WTC11 (cell line): ENCODE measurements at regions not wholly inside any gene's neighbourhood (a gene's known extent, or its start where the extent isn't known, plus 50 kb on each side); places are given as distances from the start of the nearest gene placed in this dataset.
"Not testable (repeated sequence)": the region's sequence is repeated elsewhere in the genome, so short reads cannot be mapped to it uniquely, and the experiment has no call there.

Source experiments
- ATAC-seq: fragments of 200-7000 bp; cut with Tn5 transposase; 2 replicates; pipeline ENCODE4 v1.10.0; 2021; ENCODE audit warnings: mild to moderate bottlenecking, moderate library complexity
- CTCF ChIA-PET: fragments of 300-600 bp; sonication (Branson Sonifier 250); formaldehyde crosslinking; loops from one replicate; lab custom pipeline; 2021; ENCODE audit warnings: antibody characterized with exemption; lab: Charles Lee
- POLR2A ChIA-PET: fragments of 350-600 bp; sonication (Branson Sonifier 250); formaldehyde crosslinking; loops from one replicate; lab custom pipeline; 2021; ENCODE audit warnings: antibody characterized with exemption; lab: Charles Lee
- DNase-seq: peaks from one replicate; pipeline ENCODE4 v3.0.0; 2021; ENCODE audit warnings: low spot score
- H3K27ac Mint-ChIP-seq: 2 replicates; pipeline ENCODE4 v1.8.0; 2021; ENCODE audit warnings: mixed read lengths
- H3K27me3 Mint-ChIP-seq: 2 replicates; pipeline ENCODE4 v1.8.0; 2021; ENCODE audit warnings: low read depth, mild to moderate bottlenecking, moderate library complexity, mixed read lengths
- H3K36me3 Mint-ChIP-seq: 2 replicates; pipeline ENCODE4 v1.8.0; 2021; ENCODE audit warnings: mixed read lengths
- H3K4me1 Mint-ChIP-seq: 2 replicates; pipeline ENCODE4 v1.8.0; 2022; ENCODE audit warnings: mixed read lengths
- H3K4me3 Mint-ChIP-seq: 2 replicates; pipeline ENCODE4 v1.8.0; 2021; ENCODE audit warnings: mild to moderate bottlenecking, moderate library complexity, mixed read lengths
- H3K9me3 Mint-ChIP-seq: 2 replicates; pipeline ENCODE4 v1.8.0; 2021; ENCODE audit warnings: mixed read lengths
- ATF3 ChIP-seq: sonication (generic); formaldehyde crosslinking; conservative IDR thresholded peaks from 2 replicates; pipeline ENCODE4 v1.8.1; 2022; ENCODE audit warnings: mild to moderate bottlenecking, missing genetic modification reagents
- EMX1 ChIP-seq: fragments of 250-450 bp; sonication (Bioruptor Pico); IDR thresholded peaks from 2 replicates; pipeline ENCODE4 v1.8.0; 2021; ENCODE audit warnings: mild to moderate bottlenecking
- KAT7 ChIP-seq: sonication (generic); formaldehyde crosslinking; IDR thresholded peaks from 2 replicates; pipeline ENCODE4 v1.8.1; 2023; ENCODE audit warnings: missing genetic modification reagents, mild to moderate bottlenecking, borderline replicate concordance
- MXD4 ChIP-seq: fragments of 250-450 bp; sonication (Bioruptor Pico); IDR thresholded peaks from 2 replicates; pipeline ENCODE4 v1.8.0; 2021; ENCODE audit warnings: mild to moderate bottlenecking, moderate library complexity, borderline replicate concordance
- MYBL2 ChIP-seq: sonication (generic); formaldehyde crosslinking; IDR thresholded peaks from 2 replicates; pipeline ENCODE4 v1.8.1; 2023; ENCODE audit warnings: mild to moderate bottlenecking, moderate library complexity, missing genetic modification reagents
- NR2C2 ChIP-seq: sonication (generic); formaldehyde crosslinking; IDR thresholded peaks from 2 replicates; pipeline ENCODE4 v1.8.0; 2022; ENCODE audit warnings: mild to moderate bottlenecking, missing genetic modification reagents
- SMAD3 ChIP-seq: sonication (generic); formaldehyde crosslinking; IDR thresholded peaks from 2 replicates; pipeline ENCODE4 v1.8.0; 2022; ENCODE audit warnings: missing genetic modification reagents, mild to moderate bottlenecking, borderline replicate concordance
- TCF7 ChIP-seq: sonication (generic); formaldehyde crosslinking; IDR thresholded peaks from 2 replicates; pipeline ENCODE4 v1.8.0; 2022; ENCODE audit warnings: mild to moderate bottlenecking, low read depth, missing genetic modification reagents, moderate library complexity
- TEAD4 ChIP-seq: sonication (generic); formaldehyde crosslinking; IDR thresholded peaks from 2 replicates; pipeline ENCODE4 v1.8.0; 2022; ENCODE audit warnings: mild to moderate bottlenecking, missing genetic modification reagents
- ZNF219 ChIP-seq: sonication (generic); formaldehyde crosslinking; IDR thresholded peaks from 2 replicates; pipeline ENCODE4 v1.8.0; 2023; ENCODE audit warnings: missing genetic modification reagents, mild to moderate bottlenecking, borderline replicate concordance
- ZNF232 ChIP-seq: sonication (generic); formaldehyde crosslinking; IDR thresholded peaks from 2 replicates; pipeline ENCODE4 v1.8.0; 2022; ENCODE audit warnings: mild to moderate bottlenecking, missing genetic modification reagents
- TF ChIP-seq, protein P1 (sequence below): sonication (generic); formaldehyde crosslinking; IDR thresholded peaks from 2 replicates; pipeline ENCODE4 v1.8.0; 2023; ENCODE audit warnings: mild to moderate bottlenecking, missing genetic modification reagents
- TF ChIP-seq, protein P2 (sequence below): sonication (generic); formaldehyde crosslinking; IDR thresholded peaks from 2 replicates; pipeline ENCODE4 v1.8.1; 2023; ENCODE audit warnings: mild to moderate bottlenecking, missing genetic modification reagents
- TF ChIP-seq, protein P3 (sequence below): sonication (generic); formaldehyde crosslinking; IDR thresholded peaks from 2 replicates; pipeline ENCODE4 v1.8.1; 2023; ENCODE audit warnings: mild to moderate bottlenecking, missing genetic modification reagents, borderline replicate concordance
- TF ChIP-seq, protein P4 (sequence below): sonication (generic); formaldehyde crosslinking; IDR thresholded peaks from 2 replicates; pipeline ENCODE4 v1.8.0; 2023; ENCODE audit warnings: missing genetic modification reagents, mild to moderate bottlenecking, borderline replicate concordance

DNA sequence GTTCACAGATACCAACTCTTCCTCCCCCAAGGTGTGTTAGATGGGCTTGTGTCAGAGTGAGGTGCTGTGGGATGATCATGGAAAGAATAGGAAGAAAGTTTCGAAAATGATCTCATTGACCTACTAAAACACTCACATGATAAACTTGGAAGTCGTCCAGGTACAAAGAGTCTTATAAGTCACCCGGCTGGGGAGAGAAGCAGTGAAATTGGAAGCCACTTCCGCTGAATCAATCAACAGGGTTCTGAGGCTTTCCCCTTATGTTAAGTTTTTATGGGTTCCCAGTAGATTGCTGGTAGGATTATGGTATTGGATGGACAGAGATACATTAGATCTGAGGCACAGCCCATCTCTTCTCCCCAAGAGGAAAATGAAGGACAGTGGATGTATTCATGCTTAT, 218.8 kb upstream of the MSX2 start:
- H3K27me3 Mint-ChIP-seq = no peaks in the 10 kb centered on the region; the same call in 1 of the 2 replicates
- no peak for ATAC-seq
- no peak for DNase-seq
- CTCF ChIA-PET = no interaction called here
- TF ChIP-seq MXD4 = no peak
- peaks cover 18% of the 10 kb centered on the region for H3K9me3 Mint-ChIP-seq
- POLR2A ChIA-PET = no interaction called here
- H3K4me1 Mint-ChIP-seq = no peaks in the 10 kb centered on the region
- no peak overlapping the region for H3K4me3 Mint-ChIP-seq
- H3K27ac Mint-ChIP-seq = no peak overlapping the region
- no peaks in the 10 kb centered on the region for H3K36me3 Mint-ChIP-seq

DNA sequence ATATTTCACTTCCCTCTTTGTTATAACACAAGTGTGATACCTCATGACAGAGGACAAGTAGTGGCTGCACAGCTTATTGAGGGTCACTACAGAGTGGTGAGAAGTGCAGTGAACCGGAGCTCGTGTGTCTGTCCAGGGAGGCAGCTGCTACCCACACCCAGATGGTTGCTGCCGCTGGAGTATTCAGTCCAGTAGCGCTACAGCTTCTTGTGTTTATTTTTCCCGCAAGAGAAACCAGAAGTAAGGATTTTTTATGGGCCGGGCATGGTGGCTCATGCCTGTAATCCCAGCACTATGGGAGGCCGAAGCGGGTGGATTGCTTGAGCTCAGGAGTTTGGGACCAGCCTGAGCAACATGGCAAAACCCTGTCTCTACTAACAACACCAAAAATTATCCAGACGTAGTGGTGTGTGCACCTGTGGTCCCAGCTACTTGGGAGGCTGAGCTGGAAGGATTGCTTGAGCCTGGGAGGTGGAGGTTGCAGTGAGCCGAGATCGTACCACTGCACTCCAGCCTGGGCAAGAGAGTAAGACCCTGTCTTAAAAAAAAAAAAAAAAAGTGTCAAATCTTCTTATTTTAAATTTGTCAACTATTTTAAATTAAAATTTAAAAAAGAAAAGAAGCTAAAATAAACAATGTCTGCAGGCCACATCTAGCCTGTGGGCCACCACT, 213.5 kb upstream of the MSX2 start:
- ATAC-seq, CTCF ChIA-PET, H3K36me3 Mint-ChIP-seq, DNase-seq, H3K4me3 Mint-ChIP-seq, H3K4me1 Mint-ChIP-seq, POLR2A ChIA-PET, H3K27me3 Mint-ChIP-seq, H3K27ac Mint-ChIP-seq, H3K9me3 Mint-ChIP-seq: not testable (repeated sequence)

- peaks cover 3% of the 10 kb centered on the region for H3K9me3 Mint-ChIP-seq
- ATAC-seq = no peak
- H3K36me3 Mint-ChIP-seq = no peaks in the 10 kb centered on the region
- H3K4me3 Mint-ChIP-seq = no peak overlapping the region
- CTCF ChIA-PET = no interaction called here
- H3K27ac Mint-ChIP-seq = no peak overlapping the region
- TF ChIP-seq, protein P1, sequence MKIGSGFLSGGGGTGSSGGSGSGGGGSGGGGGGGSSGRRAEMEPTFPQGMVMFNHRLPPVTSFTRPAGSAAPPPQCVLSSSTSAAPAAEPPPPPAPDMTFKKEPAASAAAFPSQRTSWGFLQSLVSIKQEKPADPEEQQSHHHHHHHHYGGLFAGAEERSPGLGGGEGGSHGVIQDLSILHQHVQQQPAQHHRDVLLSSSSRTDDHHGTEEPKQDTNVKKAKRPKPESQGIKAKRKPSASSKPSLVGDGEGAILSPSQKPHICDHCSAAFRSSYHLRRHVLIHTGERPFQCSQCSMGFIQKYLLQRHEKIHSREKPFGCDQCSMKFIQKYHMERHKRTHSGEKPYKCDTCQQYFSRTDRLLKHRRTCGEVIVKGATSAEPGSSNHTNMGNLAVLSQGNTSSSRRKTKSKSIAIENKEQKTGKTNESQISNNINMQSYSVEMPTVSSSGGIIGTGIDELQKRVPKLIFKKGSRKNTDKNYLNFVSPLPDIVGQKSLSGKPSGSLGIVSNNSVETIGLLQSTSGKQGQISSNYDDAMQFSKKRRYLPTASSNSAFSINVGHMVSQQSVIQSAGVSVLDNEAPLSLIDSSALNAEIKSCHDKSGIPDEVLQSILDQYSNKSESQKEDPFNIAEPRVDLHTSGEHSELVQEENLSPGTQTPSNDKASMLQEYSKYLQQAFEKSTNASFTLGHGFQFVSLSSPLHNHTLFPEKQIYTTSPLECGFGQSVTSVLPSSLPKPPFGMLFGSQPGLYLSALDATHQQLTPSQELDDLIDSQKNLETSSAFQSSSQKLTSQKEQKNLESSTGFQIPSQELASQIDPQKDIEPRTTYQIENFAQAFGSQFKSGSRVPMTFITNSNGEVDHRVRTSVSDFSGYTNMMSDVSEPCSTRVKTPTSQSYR (CRISPR knock-in tag) = no peak
- TF ChIP-seq NR2C2 (CRISPR knock-in tag) (no peak), EMX1 (CRISPR knock-in tag) (no peak), ZNF219 (CRISPR knock-in tag) (no peak)
- TF ChIP-seq, protein P2, sequence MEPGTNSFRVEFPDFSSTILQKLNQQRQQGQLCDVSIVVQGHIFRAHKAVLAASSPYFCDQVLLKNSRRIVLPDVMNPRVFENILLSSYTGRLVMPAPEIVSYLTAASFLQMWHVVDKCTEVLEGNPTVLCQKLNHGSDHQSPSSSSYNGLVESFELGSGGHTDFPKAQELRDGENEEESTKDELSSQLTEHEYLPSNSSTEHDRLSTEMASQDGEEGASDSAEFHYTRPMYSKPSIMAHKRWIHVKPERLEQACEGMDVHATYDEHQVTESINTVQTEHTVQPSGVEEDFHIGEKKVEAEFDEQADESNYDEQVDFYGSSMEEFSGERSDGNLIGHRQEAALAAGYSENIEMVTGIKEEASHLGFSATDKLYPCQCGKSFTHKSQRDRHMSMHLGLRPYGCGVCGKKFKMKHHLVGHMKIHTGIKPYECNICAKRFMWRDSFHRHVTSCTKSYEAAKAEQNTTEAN (CRISPR knock-in tag) = no peak
- TF ChIP-seq, all 79 proteins: peak for 0
- POLR2A ChIA-PET = no interaction called here
- H3K27me3 Mint-ChIP-seq = peaks cover 4% of the 10 kb centered on the region
- H3K4me1 Mint-ChIP-seq = no peaks in the 10 kb centered on the region
- no peak for DNase-seq
Measured at GRCh38 chr5:174511714-174512253, 212.6 kb upstream of the MSX2 start.

- H3K27ac Mint-ChIP-seq = no peak overlapping the region
- ATAC-seq (no peak), DNase-seq (no peak)
- no peak overlapping the region for H3K4me3 Mint-ChIP-seq
- peaks cover 9% of the 10 kb centered on the region for H3K9me3 Mint-ChIP-seq
- no peaks in the 10 kb centered on the region for H3K36me3 Mint-ChIP-seq
- ChIA-PET POLR2A (no interaction called here), CTCF (interaction anchor here (1.8 kb wide), 1 partner anchor 95 kb away, joined by 6 read pairs; no protein-coding TSS in a partner anchor)
- peaks cover 3% of the 10 kb centered on the region; the same call in 1 of the 2 replicates for H3K4me1 Mint-ChIP-seq
- H3K27me3 Mint-ChIP-seq = peaks cover 9% of the 10 kb centered on the region
- TF ChIP-seq KAT7 (CRISPR knock-in tag) (no peak), ATF3 (CRISPR knock-in tag) (no peak), ZNF232 (CRISPR knock-in tag) (no peak), TCF7 (CRISPR knock-in tag) (no peak), ZNF219 (CRISPR knock-in tag) (no peak), MYBL2 (CRISPR knock-in tag) (no peak), TEAD4 (no peak), SMAD3 (CRISPR knock-in tag) (no peak)
- TF ChIP-seq, protein P3, sequence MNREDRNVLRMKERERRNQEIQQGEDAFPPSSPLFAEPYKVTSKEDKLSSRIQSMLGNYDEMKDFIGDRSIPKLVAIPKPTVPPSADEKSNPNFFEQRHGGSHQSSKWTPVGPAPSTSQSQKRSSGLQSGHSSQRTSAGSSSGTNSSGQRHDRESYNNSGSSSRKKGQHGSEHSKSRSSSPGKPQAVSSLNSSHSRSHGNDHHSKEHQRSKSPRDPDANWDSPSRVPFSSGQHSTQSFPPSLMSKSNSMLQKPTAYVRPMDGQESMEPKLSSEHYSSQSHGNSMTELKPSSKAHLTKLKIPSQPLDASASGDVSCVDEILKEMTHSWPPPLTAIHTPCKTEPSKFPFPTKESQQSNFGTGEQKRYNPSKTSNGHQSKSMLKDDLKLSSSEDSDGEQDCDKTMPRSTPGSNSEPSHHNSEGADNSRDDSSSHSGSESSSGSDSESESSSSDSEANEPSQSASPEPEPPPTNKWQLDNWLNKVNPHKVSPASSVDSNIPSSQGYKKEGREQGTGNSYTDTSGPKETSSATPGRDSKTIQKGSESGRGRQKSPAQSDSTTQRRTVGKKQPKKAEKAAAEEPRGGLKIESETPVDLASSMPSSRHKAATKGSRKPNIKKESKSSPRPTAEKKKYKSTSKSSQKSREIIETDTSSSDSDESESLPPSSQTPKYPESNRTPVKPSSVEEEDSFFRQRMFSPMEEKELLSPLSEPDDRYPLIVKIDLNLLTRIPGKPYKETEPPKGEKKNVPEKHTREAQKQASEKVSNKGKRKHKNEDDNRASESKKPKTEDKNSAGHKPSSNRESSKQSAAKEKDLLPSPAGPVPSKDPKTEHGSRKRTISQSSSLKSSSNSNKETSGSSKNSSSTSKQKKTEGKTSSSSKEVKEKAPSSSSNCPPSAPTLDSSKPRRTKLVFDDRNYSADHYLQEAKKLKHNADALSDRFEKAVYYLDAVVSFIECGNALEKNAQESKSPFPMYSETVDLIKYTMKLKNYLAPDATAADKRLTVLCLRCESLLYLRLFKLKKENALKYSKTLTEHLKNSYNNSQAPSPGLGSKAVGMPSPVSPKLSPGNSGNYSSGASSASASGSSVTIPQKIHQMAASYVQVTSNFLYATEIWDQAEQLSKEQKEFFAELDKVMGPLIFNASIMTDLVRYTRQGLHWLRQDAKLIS (CRISPR knock-in tag) = no peak
- TF ChIP-seq, protein P4, sequence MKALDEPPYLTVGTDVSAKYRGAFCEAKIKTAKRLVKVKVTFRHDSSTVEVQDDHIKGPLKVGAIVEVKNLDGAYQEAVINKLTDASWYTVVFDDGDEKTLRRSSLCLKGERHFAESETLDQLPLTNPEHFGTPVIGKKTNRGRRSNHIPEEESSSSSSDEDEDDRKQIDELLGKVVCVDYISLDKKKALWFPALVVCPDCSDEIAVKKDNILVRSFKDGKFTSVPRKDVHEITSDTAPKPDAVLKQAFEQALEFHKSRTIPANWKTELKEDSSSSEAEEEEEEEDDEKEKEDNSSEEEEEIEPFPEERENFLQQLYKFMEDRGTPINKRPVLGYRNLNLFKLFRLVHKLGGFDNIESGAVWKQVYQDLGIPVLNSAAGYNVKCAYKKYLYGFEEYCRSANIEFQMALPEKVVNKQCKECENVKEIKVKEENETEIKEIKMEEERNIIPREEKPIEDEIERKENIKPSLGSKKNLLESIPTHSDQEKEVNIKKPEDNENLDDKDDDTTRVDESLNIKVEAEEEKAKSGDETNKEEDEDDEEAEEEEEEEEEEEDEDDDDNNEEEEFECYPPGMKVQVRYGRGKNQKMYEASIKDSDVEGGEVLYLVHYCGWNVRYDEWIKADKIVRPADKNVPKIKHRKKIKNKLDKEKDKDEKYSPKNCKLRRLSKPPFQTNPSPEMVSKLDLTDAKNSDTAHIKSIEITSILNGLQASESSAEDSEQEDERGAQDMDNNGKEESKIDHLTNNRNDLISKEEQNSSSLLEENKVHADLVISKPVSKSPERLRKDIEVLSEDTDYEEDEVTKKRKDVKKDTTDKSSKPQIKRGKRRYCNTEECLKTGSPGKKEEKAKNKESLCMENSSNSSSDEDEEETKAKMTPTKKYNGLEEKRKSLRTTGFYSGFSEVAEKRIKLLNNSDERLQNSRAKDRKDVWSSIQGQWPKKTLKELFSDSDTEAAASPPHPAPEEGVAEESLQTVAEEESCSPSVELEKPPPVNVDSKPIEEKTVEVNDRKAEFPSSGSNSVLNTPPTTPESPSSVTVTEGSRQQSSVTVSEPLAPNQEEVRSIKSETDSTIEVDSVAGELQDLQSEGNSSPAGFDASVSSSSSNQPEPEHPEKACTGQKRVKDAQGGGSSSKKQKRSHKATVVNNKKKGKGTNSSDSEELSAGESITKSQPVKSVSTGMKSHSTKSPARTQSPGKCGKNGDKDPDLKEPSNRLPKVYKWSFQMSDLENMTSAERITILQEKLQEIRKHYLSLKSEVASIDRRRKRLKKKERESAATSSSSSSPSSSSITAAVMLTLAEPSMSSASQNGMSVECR (CRISPR knock-in tag) = no peak
Measured at GRCh38 chr5:174514325-174514724, 210.1 kb upstream of the MSX2 start.
